OCI-LY7 (cell line): ENCODE measurements at regions not wholly inside any gene's neighbourhood (a gene's known extent, or its start where the extent isn't known, plus 50 kb on each side); places are given as distances from the start of the nearest gene placed in this dataset.

Experiments
- EZH2phosphoT487 ChIP-seq: fragments of 200-600 bp; sonication (generic); IDR thresholded peaks from 2 replicates; pipeline ENCODE4 v1.6.1; 2018; ENCODE audit warnings: low read depth, borderline replicate concordance, mild to moderate bottlenecking, mixed run types, antibody characterized with exemption, low read length, moderate library complexity, mixed read lengths
- TF ChIP-seq, protein P1 (sequence below): fragments of 200-600 bp; sonication (generic); conservative IDR thresholded peaks from 2 replicates; pipeline ENCODE4 v1.5.1; 2014; ENCODE audit warnings: mild to moderate bottlenecking, antibody characterized with exemption, low read length, moderate library complexity, mixed read lengths

GRCh38 chr2:8024506-8024905 is 657.4 kb upstream of the ID2 start:
- TF ChIP-seq, protein P1, sequence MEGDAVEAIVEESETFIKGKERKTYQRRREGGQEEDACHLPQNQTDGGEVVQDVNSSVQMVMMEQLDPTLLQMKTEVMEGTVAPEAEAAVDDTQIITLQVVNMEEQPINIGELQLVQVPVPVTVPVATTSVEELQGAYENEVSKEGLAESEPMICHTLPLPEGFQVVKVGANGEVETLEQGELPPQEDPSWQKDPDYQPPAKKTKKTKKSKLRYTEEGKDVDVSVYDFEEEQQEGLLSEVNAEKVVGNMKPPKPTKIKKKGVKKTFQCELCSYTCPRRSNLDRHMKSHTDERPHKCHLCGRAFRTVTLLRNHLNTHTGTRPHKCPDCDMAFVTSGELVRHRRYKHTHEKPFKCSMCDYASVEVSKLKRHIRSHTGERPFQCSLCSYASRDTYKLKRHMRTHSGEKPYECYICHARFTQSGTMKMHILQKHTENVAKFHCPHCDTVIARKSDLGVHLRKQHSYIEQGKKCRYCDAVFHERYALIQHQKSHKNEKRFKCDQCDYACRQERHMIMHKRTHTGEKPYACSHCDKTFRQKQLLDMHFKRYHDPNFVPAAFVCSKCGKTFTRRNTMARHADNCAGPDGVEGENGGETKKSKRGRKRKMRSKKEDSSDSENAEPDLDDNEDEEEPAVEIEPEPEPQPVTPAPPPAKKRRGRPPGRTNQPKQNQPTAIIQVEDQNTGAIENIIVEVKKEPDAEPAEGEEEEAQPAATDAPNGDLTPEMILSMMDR: no peak
- no peak for TF ChIP-seq EZH2phosphoT487
